ENCODE measurements at regions not wholly inside any gene's neighbourhood (a gene's known extent, or its start where the extent isn't known, plus 50 kb on each side); places are given as distances from the start of the nearest gene placed in this dataset.

GRCh38 chr5:147995846-147996245 is 67.9 kb upstream of the SPINK5 start:
- TF ChIP-seq CTCF (IDR thresholded peaks at IDR 0.05), result no peak
- Mint-ChIP-seq H3K9me3 (peaks cover 12% of the 10 kb centered on the region), H3K4me1 (ENCODE audit: low read depth) (no peaks in the 10 kb centered on the region), H3K36me3 (ENCODE audit: low read depth) (peaks cover 7% of the 10 kb centered on the region), H3K4me3 (no peak overlapping the region), H3K27ac (no peak overlapping the region), H3K27me3 (no peaks in the 10 kb centered on the region)
- H3K4me3 ChIP-seq (ENCODE audit: low read length), result no peak overlapping the region
- ATAC-seq (ENCODE audit: poor library complexity), result no peak
- H3K27me3 ChIP-seq (ENCODE audit: control insufficient read depth in 1 of 2, insufficient read depth in 2 of 2, low read length in 2 of 2), result no peaks in the 10 kb centered on the region
- no peaks in the 10 kb centered on the region for H3K36me3 ChIP-seq (ENCODE audit: insufficient read depth, low read length)
- ChIA-PET CTCF (no interaction called here), POLR2A (no interaction called here)
- no peaks in the 10 kb centered on the region for H3K4me1 ChIP-seq (ENCODE audit: insufficient read depth, low read length)
- intact Hi-C loops (cut with DNase I, micrococcal nuclease), result no loop called here
- DNase-seq, result no peak
- no peak overlapping the region for H3K27ac ChIP-seq (ENCODE audit: low read depth in 1 of 2, low read length in 2 of 2)
- H3K9me3 ChIP-seq (ENCODE audit: control insufficient read depth in 1 of 2, insufficient read depth in 1 of 2, low read length in 2 of 2), result peaks cover 0 to 9% of the 10 kb centered on the region in 2 experiments

- H3K27me3 ChIP-seq (ENCODE audit: control insufficient read depth in 1 of 2, insufficient read depth in 2 of 2, low read length in 2 of 2), result no peaks in the 10 kb centered on the region
- no peaks in the 10 kb centered on the region for H3K4me1 ChIP-seq (ENCODE audit: insufficient read depth, low read length)
- DNase-seq (no peak), ATAC-seq (ENCODE audit: poor library complexity) (no peak)
- H3K4me3 ChIP-seq (ENCODE audit: low read length), result no peak overlapping the region
- Mint-ChIP-seq H3K36me3 (ENCODE audit: low read depth) (no peaks in the 10 kb centered on the region), H3K27ac (no peak overlapping the region), H3K9me3 (no peaks in the 10 kb centered on the region), H3K4me1 (ENCODE audit: low read depth) (no peaks in the 10 kb centered on the region), H3K27me3 (no peaks in the 10 kb centered on the region), H3K4me3 (no peak overlapping the region)
- CTCF ChIA-PET, result no interaction called here
- TF ChIP-seq CTCF (IDR thresholded peaks at IDR 0.05), result no peak
- no peaks in the 10 kb centered on the region for H3K9me3 ChIP-seq (ENCODE audit: control insufficient read depth in 1 of 2, insufficient read depth in 1 of 2, low read length in 2 of 2)
- POLR2A ChIA-PET, result no interaction called here
- intact Hi-C loops (cut with DNase I, micrococcal nuclease), result no loop called here
- no peaks in the 10 kb centered on the region for H3K36me3 ChIP-seq (ENCODE audit: insufficient read depth, low read length)
- no peak overlapping the region for H3K27ac ChIP-seq (ENCODE audit: low read depth in 1 of 2, low read length in 2 of 2)
These were observed 73.8 kb upstream of the SPINK5 start for GRCh38 chr5:147989994-147990393.

GRCh38 chr5:147989239-147989638 is 74.5 kb upstream of the SPINK5 start:
- H3K4me3 Mint-ChIP-seq, result no peak overlapping the region
- no peaks in the 10 kb centered on the region for H3K9me3 Mint-ChIP-seq
- H3K27me3 ChIP-seq (ENCODE audit: control insufficient read depth in 1 of 2, insufficient read depth in 2 of 2, low read length in 2 of 2), result no peaks in the 10 kb centered on the region
- DNase-seq, result no peak
- ChIA-PET CTCF (no interaction called here), POLR2A (no interaction called here)
- no peak overlapping the region for H3K27ac Mint-ChIP-seq
- no peaks in the 10 kb centered on the region for H3K36me3 ChIP-seq (ENCODE audit: insufficient read depth, low read length)
- H3K4me1 Mint-ChIP-seq (ENCODE audit: low read depth), result no peaks in the 10 kb centered on the region
- no peak overlapping the region for H3K27ac ChIP-seq (ENCODE audit: low read depth in 1 of 2, low read length in 2 of 2)
- intact Hi-C loops (cut with DNase I, micrococcal nuclease), result no loop called here
- H3K27me3 Mint-ChIP-seq, result no peaks in the 10 kb centered on the region
- H3K36me3 Mint-ChIP-seq (ENCODE audit: low read depth), result no peaks in the 10 kb centered on the region
- no peak for TF ChIP-seq CTCF (IDR thresholded peaks at IDR 0.05)
- no peak overlapping the region for H3K4me3 ChIP-seq (ENCODE audit: low read length)
- ATAC-seq (ENCODE audit: poor library complexity), result no peak
- H3K4me1 ChIP-seq (ENCODE audit: insufficient read depth, low read length), result no peaks in the 10 kb centered on the region
- no peaks in the 10 kb centered on the region for H3K9me3 ChIP-seq (ENCODE audit: control insufficient read depth in 1 of 2, insufficient read depth in 1 of 2, low read length in 2 of 2)

Measured in CD4-positive, alpha-beta T cell (primary cell).